Adrenal gland (tissue), 5 donors: ENCODE measurements at regions not wholly inside any gene's neighbourhood (a gene's known extent, or its start where the extent isn't known, plus 50 kb on each side); places are given as distances from the start of the nearest gene placed in this dataset.

ENCODE experiments used
- POLR2A ChIP-seq, 2 donors: fragments of 450-650 bp; IDR thresholded peaks; one replicate each; pipeline ENCODE4 v1.6.1; 2017; ENCODE audit warnings: antibody characterized with exemption in 2 of 2, mild to moderate bottlenecking in 2 of 2, moderate library complexity in 1 of 2
- TF ChIP-seq, protein P1 (sequence below), 6 experiments: fragments of 450-650 bp in 4 of 6; fragments of 200-600 bp in 2 of 6; sonication (generic) in 1 of 6; IDR thresholded peaks; 1 replicate in 5 of 6; 2 replicates in 1 of 6; pipeline versions ENCODE4 v1.5.1 to v1.8.0; 2016 to 2021; ENCODE audit warnings: antibody characterized with exemption in 6 of 6, mild to moderate bottlenecking in 2 of 6, moderate library complexity in 1 of 6
- donor health status: DM: no; HTN: no; CAD: no.

DNA sequence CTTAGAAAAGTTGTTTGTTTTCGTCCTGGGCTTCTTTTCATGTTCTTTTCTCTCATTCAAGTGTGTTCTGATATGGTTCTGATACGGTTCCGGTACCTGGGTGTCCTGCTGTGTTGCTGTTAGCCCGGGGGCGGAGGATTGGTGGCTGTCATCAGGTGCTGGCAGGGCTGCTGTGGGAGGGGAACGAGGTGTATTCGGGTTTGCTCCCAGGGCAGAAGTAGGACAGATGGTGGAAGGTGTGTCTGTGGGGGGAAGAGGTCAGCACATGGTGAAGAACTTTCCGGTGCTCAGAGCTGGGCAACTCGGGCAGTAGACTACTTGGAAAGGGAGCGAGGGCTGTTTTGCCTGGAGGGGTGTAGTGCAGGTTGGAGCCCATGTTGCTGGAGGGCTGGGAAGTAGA is 70.2 kb downstream of the SLC25A47 start:
- TF ChIP-seq POLR2A (IDR thresholded peaks at IDR 0.05): no peak
- TF ChIP-seq, protein P1, sequence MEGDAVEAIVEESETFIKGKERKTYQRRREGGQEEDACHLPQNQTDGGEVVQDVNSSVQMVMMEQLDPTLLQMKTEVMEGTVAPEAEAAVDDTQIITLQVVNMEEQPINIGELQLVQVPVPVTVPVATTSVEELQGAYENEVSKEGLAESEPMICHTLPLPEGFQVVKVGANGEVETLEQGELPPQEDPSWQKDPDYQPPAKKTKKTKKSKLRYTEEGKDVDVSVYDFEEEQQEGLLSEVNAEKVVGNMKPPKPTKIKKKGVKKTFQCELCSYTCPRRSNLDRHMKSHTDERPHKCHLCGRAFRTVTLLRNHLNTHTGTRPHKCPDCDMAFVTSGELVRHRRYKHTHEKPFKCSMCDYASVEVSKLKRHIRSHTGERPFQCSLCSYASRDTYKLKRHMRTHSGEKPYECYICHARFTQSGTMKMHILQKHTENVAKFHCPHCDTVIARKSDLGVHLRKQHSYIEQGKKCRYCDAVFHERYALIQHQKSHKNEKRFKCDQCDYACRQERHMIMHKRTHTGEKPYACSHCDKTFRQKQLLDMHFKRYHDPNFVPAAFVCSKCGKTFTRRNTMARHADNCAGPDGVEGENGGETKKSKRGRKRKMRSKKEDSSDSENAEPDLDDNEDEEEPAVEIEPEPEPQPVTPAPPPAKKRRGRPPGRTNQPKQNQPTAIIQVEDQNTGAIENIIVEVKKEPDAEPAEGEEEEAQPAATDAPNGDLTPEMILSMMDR (IDR thresholded peaks at IDR 0.05): no peak
